ENCODE measurements at regions not wholly inside any gene's neighbourhood (a gene's known extent, or its start where the extent isn't known, plus 50 kb on each side); places are given as distances from the start of the nearest gene placed in this dataset.

DNA sequence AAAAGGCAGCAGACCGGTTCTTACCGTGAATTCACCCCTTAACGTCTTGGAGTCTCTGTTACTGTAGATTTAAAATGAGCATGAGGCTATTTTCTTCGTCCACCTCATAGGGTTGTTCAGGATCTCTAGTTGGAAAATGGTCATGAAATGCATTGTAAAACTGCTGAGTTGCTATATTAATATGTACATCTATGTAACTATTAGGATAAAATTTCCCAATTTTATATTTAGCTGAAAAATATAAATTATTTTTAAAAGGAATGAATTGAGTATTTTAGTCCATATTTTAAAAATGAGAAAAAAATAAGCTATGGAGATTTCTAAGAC, 272.7 kb downstream of the ALG10B start:
- no peak overlapping the region for H3K4me3 ChIP-seq (ENCODE audit: low read length)
- no peak for DNase-seq
- Mint-ChIP-seq H3K9me3 (no peaks in the 10 kb centered on the region), H3K27ac (no peak overlapping the region), H3K27me3 (ENCODE audit: insufficient read depth) (no peaks in the 10 kb centered on the region), H3K36me3 (ENCODE audit: low read depth) (no peaks in the 10 kb centered on the region), H3K4me3 (no peak overlapping the region), H3K4me1 (no peaks in the 10 kb centered on the region)
- H3K27me3 ChIP-seq (ENCODE audit: control insufficient read depth, insufficient read depth, low read length, poor library complexity, severe bottlenecking) = no peaks in the 10 kb centered on the region
- H3K9ac ChIP-seq (ENCODE audit: extremely low read depth, low read length, poor library complexity, severe bottlenecking) = no peak overlapping the region
- H3K9me3 ChIP-seq (ENCODE audit: control insufficient read depth, low read length) = no peaks in the 10 kb centered on the region
- WGBS, 2 experiments (ENCODE audit: insufficient coverage in 1 of 2, insufficient read length in 1 of 2) = 89% methylated on average over 4 of the region's 4 CpGs; no CpG with 5 or more reads in 1 of the 2 experiments
- H3K36me3 ChIP-seq (ENCODE audit: control insufficient read depth, insufficient read depth, low read length) = no peaks in the 10 kb centered on the region
- H3K4me1 ChIP-seq (ENCODE audit: control insufficient read depth, insufficient read depth, low read length) = no peaks in the 10 kb centered on the region
- TF ChIP-seq, protein P1, sequence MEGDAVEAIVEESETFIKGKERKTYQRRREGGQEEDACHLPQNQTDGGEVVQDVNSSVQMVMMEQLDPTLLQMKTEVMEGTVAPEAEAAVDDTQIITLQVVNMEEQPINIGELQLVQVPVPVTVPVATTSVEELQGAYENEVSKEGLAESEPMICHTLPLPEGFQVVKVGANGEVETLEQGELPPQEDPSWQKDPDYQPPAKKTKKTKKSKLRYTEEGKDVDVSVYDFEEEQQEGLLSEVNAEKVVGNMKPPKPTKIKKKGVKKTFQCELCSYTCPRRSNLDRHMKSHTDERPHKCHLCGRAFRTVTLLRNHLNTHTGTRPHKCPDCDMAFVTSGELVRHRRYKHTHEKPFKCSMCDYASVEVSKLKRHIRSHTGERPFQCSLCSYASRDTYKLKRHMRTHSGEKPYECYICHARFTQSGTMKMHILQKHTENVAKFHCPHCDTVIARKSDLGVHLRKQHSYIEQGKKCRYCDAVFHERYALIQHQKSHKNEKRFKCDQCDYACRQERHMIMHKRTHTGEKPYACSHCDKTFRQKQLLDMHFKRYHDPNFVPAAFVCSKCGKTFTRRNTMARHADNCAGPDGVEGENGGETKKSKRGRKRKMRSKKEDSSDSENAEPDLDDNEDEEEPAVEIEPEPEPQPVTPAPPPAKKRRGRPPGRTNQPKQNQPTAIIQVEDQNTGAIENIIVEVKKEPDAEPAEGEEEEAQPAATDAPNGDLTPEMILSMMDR (conservative IDR thresholded peaks at IDR 0.05) = no peak
- no peak overlapping the region for H3K27ac ChIP-seq (ENCODE audit: low read depth, low read length)

DNA sequence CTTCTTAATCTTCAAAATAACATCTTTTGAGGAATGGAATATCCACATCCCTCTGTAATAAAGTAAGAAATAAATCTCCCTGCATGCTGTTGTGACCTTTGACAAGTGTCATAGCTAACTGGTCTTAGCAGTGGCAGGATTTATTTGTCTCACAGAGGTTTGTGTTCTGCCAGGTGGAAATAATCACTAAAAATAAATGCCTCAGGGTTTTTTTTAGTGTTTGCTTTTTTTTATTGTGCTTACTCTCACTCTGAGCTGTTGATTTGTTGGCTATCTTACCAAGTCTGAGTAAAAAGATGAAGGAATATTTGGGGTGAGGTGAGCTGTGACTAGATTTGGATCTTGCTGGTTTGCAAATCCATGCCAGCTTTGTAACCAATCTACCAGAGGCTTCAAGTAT, 285.4 kb downstream of the ALG10B start:
- Histone ChIP-seq H3K27me3 (ENCODE audit: control insufficient read depth, insufficient read depth, low read length, poor library complexity, severe bottlenecking) (no peaks in the 10 kb centered on the region), H3K27ac (ENCODE audit: low read depth, low read length) (no peak overlapping the region), H3K4me1 (ENCODE audit: control insufficient read depth, insufficient read depth, low read length) (no peaks in the 10 kb centered on the region), H3K9ac (ENCODE audit: extremely low read depth, low read length, poor library complexity, severe bottlenecking) (no peak overlapping the region), H3K36me3 (ENCODE audit: control insufficient read depth, insufficient read depth, low read length) (no peaks in the 10 kb centered on the region), H3K9me3 (ENCODE audit: control insufficient read depth, low read length) (peaks cover 11% of the 10 kb centered on the region), H3K4me3 (ENCODE audit: low read length) (no peak overlapping the region)
- DNase-seq = no peak
- TF ChIP-seq, protein P1 (conservative IDR thresholded peaks at IDR 0.05) = no peak
- Mint-ChIP-seq H3K27me3 (ENCODE audit: insufficient read depth) (no peaks in the 10 kb centered on the region), H3K36me3 (ENCODE audit: low read depth) (no peaks in the 10 kb centered on the region), H3K27ac (no peak overlapping the region), H3K9me3 (peaks cover 14% of the 10 kb centered on the region), H3K4me1 (no peaks in the 10 kb centered on the region), H3K4me3 (no peak overlapping the region)

Measured in endodermal cell (in vitro differentiated cells).